Chondrocyte (in vitro differentiated cells): ENCODE measurements at regions not wholly inside any gene's neighbourhood (a gene's known extent, or its start where the extent isn't known, plus 50 kb on each side); places are given as distances from the start of the nearest gene placed in this dataset.

ENCODE experiments used
- DNase-seq: peaks from one replicate; pipeline ENCODE4 v3.0.0; 2021; ENCODE audit warnings: mixed read lengths, low spot score
- H3K27ac Mint-ChIP-seq: one replicate; pipeline ENCODE4 v1.8.0; 2021; ENCODE audit warnings: mild to moderate bottlenecking, moderate library complexity, mixed read lengths; ENCODE audit not compliant: unreplicated experiment
- H3K27me3 Mint-ChIP-seq: 2 replicates; pipeline ENCODE4 v1.8.0; 2021; ENCODE audit warnings: low read depth, mixed read lengths
- H3K36me3 Mint-ChIP-seq: 2 replicates; pipeline ENCODE4 v1.8.0; 2021; ENCODE audit warnings: low read depth, mixed read lengths
- H3K4me1 Mint-ChIP-seq: 2 replicates; pipeline ENCODE4 v1.8.0; 2021; ENCODE audit warnings: low read depth, mild to moderate bottlenecking, mixed read lengths
- H3K4me3 Mint-ChIP-seq: one replicate; pipeline ENCODE4 v1.8.0; 2021; ENCODE audit warnings: mild to moderate bottlenecking, moderate library complexity, mixed read lengths; ENCODE audit not compliant: unreplicated experiment
- H3K9me3 Mint-ChIP-seq: 2 replicates; pipeline ENCODE4 v1.8.0; 2021; ENCODE audit warnings: low read depth, mixed read lengths
- CTCF ChIP-seq: fragments of 200-600 bp; sonication (generic); IDR thresholded peaks from 2 replicates; pipeline ENCODE4 v1.5.0; 2021; ENCODE audit warnings: antibody characterized with exemption, mild to moderate bottlenecking, moderate library complexity

- Mint-ChIP-seq H3K27ac (no peak overlapping the region), H3K4me1 (peaks cover 4% of the 10 kb centered on the region), H3K27me3 (peaks cover 29% of the 10 kb centered on the region), H3K9me3 (peaks cover under 1% of the 10 kb centered on the region), H3K4me3 (no peak overlapping the region), H3K36me3 (no peaks in the 10 kb centered on the region)
- no peak for DNase-seq
- no peak for TF ChIP-seq CTCF
These were observed 66.9 kb upstream of the MAP3K7 start for GRCh38 chr6:90653750-90654149.

DNA sequence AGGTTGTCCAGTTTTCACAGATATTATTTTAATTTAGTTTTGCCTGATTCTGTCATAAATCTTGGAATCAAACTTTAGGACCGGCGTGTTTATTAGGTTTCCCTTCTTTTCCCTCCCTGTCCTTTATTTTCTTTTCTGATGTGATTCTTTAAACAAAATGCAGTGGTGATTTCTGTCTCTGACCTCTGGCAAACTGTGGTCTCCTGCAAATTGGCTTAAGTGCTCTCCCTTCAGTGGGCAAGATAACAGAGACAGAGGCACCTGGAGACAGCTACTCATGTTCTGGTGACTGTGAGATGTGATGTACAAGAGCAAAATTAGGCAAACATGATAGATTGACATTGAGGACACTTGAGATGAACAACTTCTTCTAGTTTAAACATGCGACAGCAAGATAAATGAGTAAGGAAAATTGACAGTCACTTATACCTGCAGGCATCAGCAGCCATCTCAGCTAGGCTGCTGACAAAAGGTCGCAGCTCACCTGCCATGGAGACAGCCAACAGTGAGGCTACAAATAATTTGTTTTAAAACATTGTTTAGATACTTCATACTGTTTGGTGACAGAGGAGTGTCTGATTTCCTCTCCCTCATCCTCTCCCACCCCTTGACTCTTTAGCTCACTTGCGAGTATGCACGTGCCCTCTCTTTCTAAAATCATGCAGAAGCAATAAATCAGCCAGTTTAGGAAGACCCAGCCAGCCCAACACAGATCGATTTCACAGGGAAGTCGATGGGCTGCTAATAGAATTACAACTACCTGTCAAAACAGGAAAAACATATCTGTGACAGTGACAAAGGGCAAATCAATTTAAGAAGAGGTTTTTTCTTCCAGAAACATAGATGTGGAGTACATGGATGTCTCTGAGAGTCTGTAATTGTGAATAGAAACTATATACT lies 63.4 kb upstream of the MAP3K7 start:
- no peak for TF ChIP-seq CTCF
- no peaks in the 10 kb centered on the region for H3K9me3 Mint-ChIP-seq
- H3K4me1 Mint-ChIP-seq = peaks cover 4% of the 10 kb centered on the region
- H3K27me3 Mint-ChIP-seq = peaks cover 13% of the 10 kb centered on the region
- no peak for DNase-seq
- no peak overlapping the region for H3K4me3 Mint-ChIP-seq
- no peak overlapping the region for H3K27ac Mint-ChIP-seq
- H3K36me3 Mint-ChIP-seq = no peaks in the 10 kb centered on the region

GRCh38 chr6:90648873-90649272 lies 62.0 kb upstream of the MAP3K7 start:
- Mint-ChIP-seq H3K36me3 (no peaks in the 10 kb centered on the region), H3K27ac (no peak overlapping the region), H3K27me3 (peaks cover 5% of the 10 kb centered on the region), H3K4me3 (no peak overlapping the region), H3K4me1 (peaks cover 4% of the 10 kb centered on the region), H3K9me3 (no peaks in the 10 kb centered on the region)
- no peak for DNase-seq
- no peak for TF ChIP-seq CTCF

DNA sequence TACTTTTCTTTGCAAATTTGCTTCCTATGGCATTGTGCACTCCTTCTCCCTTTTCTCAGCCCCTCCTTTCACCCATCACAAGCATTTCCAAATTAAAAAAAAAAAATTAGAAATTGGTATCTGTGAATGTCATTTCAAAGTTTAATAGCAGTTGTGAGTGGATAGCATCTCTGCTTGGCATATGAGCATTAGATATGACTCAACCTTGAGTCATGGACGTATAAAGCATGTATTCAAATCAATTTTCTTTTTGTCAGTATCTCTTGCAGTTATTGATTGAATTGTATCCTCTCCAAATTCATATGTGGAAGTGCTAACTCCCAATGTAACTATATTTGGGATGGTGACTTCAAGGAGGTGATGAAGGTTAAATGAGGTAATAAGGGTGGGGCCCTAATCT lies 60.1 kb upstream of the MAP3K7 start:
- no peak for TF ChIP-seq CTCF
- no peaks in the 10 kb centered on the region for H3K36me3 Mint-ChIP-seq
- peaks cover 4% of the 10 kb centered on the region for H3K27me3 Mint-ChIP-seq
- no peak overlapping the region for H3K4me3 Mint-ChIP-seq
- no peak for DNase-seq
- H3K9me3 Mint-ChIP-seq = no peaks in the 10 kb centered on the region
- peaks cover 8% of the 10 kb centered on the region for H3K4me1 Mint-ChIP-seq
- no peak overlapping the region for H3K27ac Mint-ChIP-seq

DNA sequence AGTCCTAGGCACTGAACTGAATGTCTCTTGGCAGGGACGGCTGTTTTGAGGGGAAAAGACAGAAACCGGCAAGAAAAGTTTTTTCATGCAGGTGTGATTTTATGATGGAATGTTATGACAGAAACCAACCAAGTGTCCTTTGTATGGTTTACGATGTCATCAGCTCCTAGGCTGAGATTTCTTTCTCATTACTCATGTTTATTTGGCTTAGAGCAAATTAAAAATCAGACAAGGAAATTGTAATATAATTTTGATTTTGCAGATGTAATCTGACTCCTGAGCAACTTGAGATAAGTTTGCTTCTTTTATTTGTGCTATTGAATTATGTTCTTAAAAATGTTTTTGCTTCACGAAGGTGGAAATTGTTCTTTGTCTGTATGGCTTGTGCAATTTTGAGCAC lies 58.8 kb upstream of the MAP3K7 start:
- TF ChIP-seq CTCF = no peak
- Mint-ChIP-seq H3K36me3 (no peaks in the 10 kb centered on the region), H3K27ac (no peak overlapping the region), H3K4me3 (no peak overlapping the region), H3K27me3 (peaks cover 4% of the 10 kb centered on the region), H3K4me1 (peaks cover 7% of the 10 kb centered on the region), H3K9me3 (no peaks in the 10 kb centered on the region)
- no peak for DNase-seq
